ENCODE measurements at regions not wholly inside any gene's neighbourhood (a gene's known extent, or its start where the extent isn't known, plus 50 kb on each side); places are given as distances from the start of the nearest gene placed in this dataset.

GRCh38 chr11:29261831-29262230, 755.0 kb downstream of the KCNA4 start:
- H3K4me3 Mint-ChIP-seq (ENCODE audit: low read depth), result no peak overlapping the region
- DNase-seq (ENCODE audit: low spot score), result no peak
- H3K27ac Mint-ChIP-seq, result no peak overlapping the region
- H3K27me3 Mint-ChIP-seq (ENCODE audit: low read depth), result no peaks in the 10 kb centered on the region
- no peaks in the 10 kb centered on the region for H3K36me3 Mint-ChIP-seq (ENCODE audit: low read depth)
- H3K4me1 Mint-ChIP-seq (ENCODE audit: low read depth), result no peaks in the 10 kb centered on the region
- intact Hi-C loops (cut with micrococcal nuclease), result no loop called here
- H3K9me3 Mint-ChIP-seq, result peaks cover 53% of the 10 kb centered on the region

GRCh38 chr11:29260939-29261705, 755.7 kb downstream of the KCNA4 start:
- intact Hi-C loops (cut with micrococcal nuclease), result no loop called here
- H3K4me3 Mint-ChIP-seq (ENCODE audit: low read depth), result no peak overlapping the region
- H3K4me1 Mint-ChIP-seq (ENCODE audit: low read depth), result no peaks in the 10 kb centered on the region
- H3K9me3 Mint-ChIP-seq, result peaks cover 53% of the 10 kb centered on the region
- H3K36me3 Mint-ChIP-seq (ENCODE audit: low read depth), result no peaks in the 10 kb centered on the region
- DNase-seq (ENCODE audit: low spot score), result no peak
- H3K27me3 Mint-ChIP-seq (ENCODE audit: low read depth), result no peaks in the 10 kb centered on the region
- H3K27ac Mint-ChIP-seq, result no peak overlapping the region

GRCh38 chr11:29258411-29258810, 758.4 kb downstream of the KCNA4 start:
- Mint-ChIP-seq H3K9me3 (peaks cover 41% of the 10 kb centered on the region), H3K4me3 (ENCODE audit: low read depth) (no peak overlapping the region), H3K27me3 (ENCODE audit: low read depth) (no peaks in the 10 kb centered on the region), H3K36me3 (ENCODE audit: low read depth) (no peaks in the 10 kb centered on the region), H3K27ac (no peak overlapping the region), H3K4me1 (ENCODE audit: low read depth) (no peaks in the 10 kb centered on the region)
- intact Hi-C loops (cut with micrococcal nuclease), result no loop called here
- no peak for DNase-seq (ENCODE audit: low spot score)

DNA sequence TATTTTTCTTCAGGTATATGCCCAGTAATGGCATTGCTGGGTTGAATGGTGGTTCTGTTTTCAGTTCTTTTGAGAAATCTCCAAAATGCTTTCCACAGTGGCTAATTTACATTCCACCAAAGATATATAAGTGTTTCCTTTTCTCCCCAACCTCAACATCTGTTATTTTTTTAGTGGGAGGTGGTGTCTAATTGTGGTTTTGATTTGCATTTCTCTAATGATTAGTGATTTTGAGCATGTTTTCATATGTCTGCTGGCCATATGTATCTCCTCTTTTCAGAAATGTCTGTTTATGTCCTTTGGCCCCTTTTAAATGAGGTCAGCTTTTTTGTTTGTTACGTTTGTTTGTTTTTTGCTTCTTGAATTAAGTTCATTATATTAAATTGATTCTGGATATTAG, 760.2 kb downstream of the KCNA4 start:
- Mint-ChIP-seq H3K27ac (no peak overlapping the region), H3K4me3 (ENCODE audit: low read depth) (no peak overlapping the region), H3K27me3 (ENCODE audit: low read depth) (no peaks in the 10 kb centered on the region), H3K9me3 (peaks cover 35% of the 10 kb centered on the region), H3K36me3 (ENCODE audit: low read depth) (no peaks in the 10 kb centered on the region), H3K4me1 (ENCODE audit: low read depth) (no peaks in the 10 kb centered on the region)
- intact Hi-C loops (cut with micrococcal nuclease), result no loop called here
- no peak for DNase-seq (ENCODE audit: low spot score)

DNA sequence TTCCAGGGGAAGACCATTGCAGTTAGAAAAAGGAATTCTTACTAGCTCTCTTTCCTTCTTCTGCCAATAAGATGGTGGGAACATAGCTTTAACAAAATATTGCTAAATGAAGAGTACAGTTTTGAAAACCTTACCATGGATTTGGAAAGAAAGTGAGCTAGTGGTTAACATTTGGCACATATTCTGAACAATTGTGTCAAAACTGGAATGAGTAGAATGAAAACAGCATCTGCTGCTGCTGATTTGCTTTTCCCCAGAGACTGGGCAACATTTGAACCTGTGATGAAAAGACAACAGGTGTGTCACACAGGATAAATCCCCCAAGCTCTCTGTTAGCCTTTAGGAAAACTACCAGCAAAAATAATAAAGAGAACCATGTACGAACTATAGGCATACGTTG, 761.4 kb downstream of the KCNA4 start:
- Mint-ChIP-seq H3K9me3 (peaks cover 27% of the 10 kb centered on the region), H3K4me1 (ENCODE audit: low read depth) (no peaks in the 10 kb centered on the region), H3K4me3 (ENCODE audit: low read depth) (no peak overlapping the region), H3K27me3 (ENCODE audit: low read depth) (no peaks in the 10 kb centered on the region), H3K36me3 (ENCODE audit: low read depth) (no peaks in the 10 kb centered on the region), H3K27ac (no peak overlapping the region)
- no peak for DNase-seq (ENCODE audit: low spot score)
- intact Hi-C loops (cut with micrococcal nuclease), result no loop called here

GRCh38 chr11:29251738-29252137, 765.1 kb downstream of the KCNA4 start:
- no peak overlapping the region for H3K4me3 Mint-ChIP-seq (ENCODE audit: low read depth)
- H3K36me3 Mint-ChIP-seq (ENCODE audit: low read depth), result no peaks in the 10 kb centered on the region
- H3K27ac Mint-ChIP-seq, result no peak overlapping the region
- no peaks in the 10 kb centered on the region for H3K27me3 Mint-ChIP-seq (ENCODE audit: low read depth)
- intact Hi-C loops (cut with micrococcal nuclease), result no loop called here
- H3K9me3 Mint-ChIP-seq, result peaks cover 18% of the 10 kb centered on the region
- DNase-seq (ENCODE audit: low spot score), result no peak
- H3K4me1 Mint-ChIP-seq (ENCODE audit: low read depth), result no peaks in the 10 kb centered on the region

DNA sequence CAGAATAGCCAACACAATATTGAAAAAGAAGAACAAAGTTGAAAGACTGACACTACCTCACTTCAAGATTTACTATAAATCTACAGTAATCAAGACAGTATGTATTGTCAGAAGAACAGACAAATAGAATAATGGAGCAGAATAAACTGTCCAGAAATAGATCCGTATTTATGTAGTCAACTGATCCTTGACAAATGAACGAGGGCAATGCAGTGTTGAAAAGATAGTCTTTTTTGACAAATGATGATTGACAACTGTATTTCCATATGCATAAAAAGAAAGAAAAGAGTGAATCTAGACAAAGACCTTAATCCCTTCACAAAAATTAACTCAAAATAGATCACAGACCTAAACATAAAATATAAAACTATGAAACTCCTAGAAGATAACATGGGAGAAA, 767.1 kb downstream of the KCNA4 start:
- no peaks in the 10 kb centered on the region for H3K36me3 Mint-ChIP-seq (ENCODE audit: low read depth)
- no peak overlapping the region for H3K27ac Mint-ChIP-seq
- intact Hi-C loops (cut with micrococcal nuclease), result no loop called here
- peaks cover 32% of the 10 kb centered on the region for H3K9me3 Mint-ChIP-seq
- H3K4me3 Mint-ChIP-seq (ENCODE audit: low read depth), result no peak overlapping the region
- no peak for DNase-seq (ENCODE audit: low spot score)
- no peaks in the 10 kb centered on the region for H3K4me1 Mint-ChIP-seq (ENCODE audit: low read depth)
- no peaks in the 10 kb centered on the region for H3K27me3 Mint-ChIP-seq (ENCODE audit: low read depth)

GRCh38 chr11:29244355-29244754, 772.5 kb downstream of the KCNA4 start:
- no peak overlapping the region for H3K27ac Mint-ChIP-seq
- no peak overlapping the region for H3K4me3 Mint-ChIP-seq (ENCODE audit: low read depth)

DNA sequence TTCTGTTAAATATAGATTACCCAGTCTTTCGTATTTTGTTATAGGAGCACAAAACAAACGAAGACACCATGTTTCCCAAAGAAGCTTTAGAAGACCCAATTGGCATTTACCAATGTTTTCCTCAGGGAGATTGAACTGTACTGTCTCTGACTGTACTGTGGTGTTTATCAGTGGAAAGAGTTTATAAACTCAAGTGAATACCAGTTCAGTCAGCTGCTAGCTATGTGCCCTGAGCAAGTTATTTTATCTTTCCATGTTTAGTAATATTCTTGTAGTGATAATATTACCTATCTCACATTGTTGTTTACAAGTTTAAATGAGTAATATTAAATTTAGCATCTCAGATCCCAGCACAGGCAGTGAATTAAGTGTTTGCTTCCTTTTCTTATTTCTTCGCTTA, 773.2 kb downstream of the KCNA4 start:
- no peak for DNase-seq (ENCODE audit: low spot score)
- no peaks in the 10 kb centered on the region for H3K27me3 Mint-ChIP-seq (ENCODE audit: low read depth)
- H3K4me3 Mint-ChIP-seq (ENCODE audit: low read depth), result no peak overlapping the region
- no peak overlapping the region for H3K27ac Mint-ChIP-seq
- H3K4me1 Mint-ChIP-seq (ENCODE audit: low read depth), result no peaks in the 10 kb centered on the region
- H3K36me3 Mint-ChIP-seq (ENCODE audit: low read depth), result no peaks in the 10 kb centered on the region
- peaks cover 49% of the 10 kb centered on the region for H3K9me3 Mint-ChIP-seq
- intact Hi-C loops (cut with micrococcal nuclease), result no loop called here

More at GRCh38 chr11:29244355-29244754, 772.5 kb downstream of the KCNA4 start:
- Mint-ChIP-seq H3K27me3 (ENCODE audit: low read depth) (no peaks in the 10 kb centered on the region), H3K36me3 (ENCODE audit: low read depth) (no peaks in the 10 kb centered on the region), H3K4me1 (ENCODE audit: low read depth) (no peaks in the 10 kb centered on the region), H3K9me3 (peaks cover 49% of the 10 kb centered on the region)
- intact Hi-C loops (cut with micrococcal nuclease), result no loop called here
- no peak for DNase-seq (ENCODE audit: low spot score)

DNA sequence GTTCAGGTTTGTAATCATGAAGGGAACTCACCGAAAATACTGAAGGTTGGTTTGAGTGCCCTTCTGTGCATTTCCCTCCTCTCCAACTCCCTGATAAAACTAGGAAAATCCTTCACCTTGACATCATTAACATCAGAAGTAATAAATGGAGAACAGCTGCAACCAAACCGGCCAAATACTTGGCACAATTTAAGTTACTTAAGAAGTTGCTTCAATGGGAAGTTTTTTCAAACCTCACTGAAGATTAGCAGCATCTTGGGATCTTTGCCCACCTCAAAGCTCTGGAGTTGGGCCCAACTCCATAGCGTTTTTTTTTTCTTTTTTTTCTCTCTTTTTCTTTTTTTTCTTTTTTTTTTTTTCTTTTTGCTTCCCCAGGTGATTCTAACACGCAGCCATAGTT, 784.8 kb downstream of the KCNA4 start:
- Mint-ChIP-seq H3K9me3 (peaks cover 43% of the 10 kb centered on the region), H3K4me3 (ENCODE audit: low read depth) (no peak overlapping the region), H3K27me3 (ENCODE audit: low read depth) (no peaks in the 10 kb centered on the region), H3K4me1 (ENCODE audit: low read depth) (no peaks in the 10 kb centered on the region), H3K36me3 (ENCODE audit: low read depth) (no peaks in the 10 kb centered on the region), H3K27ac (no peak overlapping the region)
- intact Hi-C loops (cut with micrococcal nuclease), result no loop called here
- DNase-seq (ENCODE audit: low spot score), result no peak

DNA sequence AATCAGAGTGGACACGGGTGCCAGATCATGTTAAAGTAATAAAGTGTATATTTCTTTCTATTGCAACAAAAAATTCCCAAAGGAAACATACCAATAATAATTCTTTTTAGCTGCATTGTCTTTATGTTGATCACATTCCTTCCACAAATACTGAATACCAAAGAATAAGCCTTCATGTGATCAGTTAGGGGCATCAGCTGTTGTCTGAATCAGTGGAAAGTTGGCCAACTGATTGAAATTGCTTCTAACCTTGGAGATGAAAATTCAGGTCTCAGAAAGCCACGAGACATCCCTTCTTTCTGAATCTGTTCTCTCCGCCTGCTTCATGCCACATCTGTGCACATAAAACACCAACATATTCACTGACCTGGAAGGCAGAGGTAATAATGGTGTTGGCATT, 785.2 kb downstream of the KCNA4 start:
- intact Hi-C loops (cut with micrococcal nuclease), result no loop called here
- DNase-seq (ENCODE audit: low spot score), result no peak
- H3K9me3 Mint-ChIP-seq, result peaks cover 39% of the 10 kb centered on the region
- H3K27me3 Mint-ChIP-seq (ENCODE audit: low read depth), result no peaks in the 10 kb centered on the region
- no peaks in the 10 kb centered on the region for H3K36me3 Mint-ChIP-seq (ENCODE audit: low read depth)
- H3K4me1 Mint-ChIP-seq (ENCODE audit: low read depth), result no peaks in the 10 kb centered on the region
- H3K27ac Mint-ChIP-seq, result no peak overlapping the region
- no peak overlapping the region for H3K4me3 Mint-ChIP-seq (ENCODE audit: low read depth)

- no peaks in the 10 kb centered on the region for H3K36me3 Mint-ChIP-seq (ENCODE audit: low read depth)
- no peak overlapping the region for H3K4me3 Mint-ChIP-seq (ENCODE audit: low read depth)
- no peak for DNase-seq (ENCODE audit: low spot score)
- no peaks in the 10 kb centered on the region for H3K27me3 Mint-ChIP-seq (ENCODE audit: low read depth)
- no peaks in the 10 kb centered on the region for H3K4me1 Mint-ChIP-seq (ENCODE audit: low read depth)
- H3K27ac Mint-ChIP-seq, result no peak overlapping the region
- intact Hi-C loops (cut with micrococcal nuclease), result no loop called here
- peaks cover 33% of the 10 kb centered on the region for H3K9me3 Mint-ChIP-seq
Measured at GRCh38 chr11:29227811-29228210, 789.0 kb downstream of the KCNA4 start.

GRCh38 chr11:29224739-29225384, 792.0 kb downstream of the KCNA4 start:
- no peak for DNase-seq (ENCODE audit: low spot score)
- Mint-ChIP-seq H3K27me3 (ENCODE audit: low read depth) (no peaks in the 10 kb centered on the region), H3K4me1 (ENCODE audit: low read depth) (no peaks in the 10 kb centered on the region), H3K36me3 (ENCODE audit: low read depth) (no peaks in the 10 kb centered on the region), H3K27ac (no peak overlapping the region), H3K4me3 (ENCODE audit: low read depth) (no peak overlapping the region), H3K9me3 (peaks cover 42% of the 10 kb centered on the region)
- intact Hi-C loops (cut with micrococcal nuclease), result no loop called here

Measured in activated T-helper 2 cell treated with anti-CD3 and anti-CD28 coated beads, Interferon-gamma antibody, Interleukin-2, Interleukin-4, amounts not matched to agents 10 μg/mL and 5 μg/mL and 100 μg/mL, durations not matched to agents 14 hours and 24 hours and 36 hours (primary cell).